Breast epithelium (tissue), 4 donors: ENCODE measurements at regions not wholly inside any gene's neighbourhood (a gene's known extent, or its start where the extent isn't known, plus 50 kb on each side); places are given as distances from the start of the nearest gene placed in this dataset.
"Not testable (repeated sequence)": the region's sequence is repeated elsewhere in the genome, so short reads cannot be mapped to it uniquely, and the experiment has no call there.

Experiments used
- DNase-seq, 2 donors: peaks; one replicate each; pipeline ENCODE4 v3.0.0-alpha.2; 2019; ENCODE audit warnings: low spot score in 2 of 2
- H3K27ac ChIP-seq, 2 donors: fragments of 200-600 bp; sonication (generic) in 1 of 2; one replicate each; pipeline ENCODE4 v1.5.1; 2016 to 2019; ENCODE audit warnings: mild to moderate bottlenecking in 1 of 2
- H3K27me3 ChIP-seq, 2 donors: fragments of 200-600 bp; sonication (generic) in 1 of 2; one replicate each; pipeline versions ENCODE4 v1.5.1 to v1.6.0; 2017 to 2019; ENCODE audit warnings: control low read depth in 1 of 2, mild to moderate bottlenecking in 1 of 2
- H3K36me3 ChIP-seq: fragments of 200-600 bp; one replicate; pipeline ENCODE4 v1.5.1; 2019
- H3K4me1 ChIP-seq, 2 donors: fragments of 200-600 bp; sonication (generic); one replicate each; pipeline ENCODE4 v1.5.1; 2016 to 2019; ENCODE audit warnings: control low read depth in 1 of 2
- H3K4me3 ChIP-seq, 3 donors: fragments of 200-600 bp; sonication (generic); 1 replicate in 2 of 3; 2 replicates in 1 of 3; pipeline ENCODE4 v1.5.1; 2016 to 2019; ENCODE audit warnings: mild to moderate bottlenecking in 3 of 3, moderate library complexity in 2 of 3
- H3K9me3 ChIP-seq, 2 donors: fragments of 200-600 bp; sonication (generic) in 1 of 2; one replicate each; pipeline ENCODE4 v1.5.1; 2016 to 2019; ENCODE audit warnings: control low read depth in 1 of 2
- POLR2A ChIP-seq: fragments of 450-650 bp; IDR thresholded peaks from one replicate; pipeline ENCODE4 v1.6.1; 2016; ENCODE audit warnings: antibody characterized with exemption, mild to moderate bottlenecking, moderate library complexity
- POLR2AphosphoS5 ChIP-seq, 3 donors: sonication (generic); formaldehyde crosslinking; IDR thresholded peaks; one replicate each; pipeline ENCODE4 v1.6.1; 2017; ENCODE audit warnings: antibody characterized with exemption in 3 of 3
- intact Hi-C: fragments of 100-400 bp; cut with DNase I; formaldehyde crosslinking; loops from one replicate; pipeline ENCODE4 v1.15.1; 2023; ENCODE audit warnings: low total_unique reads
- TF ChIP-seq, protein P1 (sequence below), 3 donors: fragments of 450-650 bp; IDR thresholded peaks; one replicate each; pipeline ENCODE4 v1.5.1; 2016 to 2017; ENCODE audit warnings: antibody characterized with exemption in 3 of 3, mild to moderate bottlenecking in 3 of 3, moderate library complexity in 3 of 3

DNA sequence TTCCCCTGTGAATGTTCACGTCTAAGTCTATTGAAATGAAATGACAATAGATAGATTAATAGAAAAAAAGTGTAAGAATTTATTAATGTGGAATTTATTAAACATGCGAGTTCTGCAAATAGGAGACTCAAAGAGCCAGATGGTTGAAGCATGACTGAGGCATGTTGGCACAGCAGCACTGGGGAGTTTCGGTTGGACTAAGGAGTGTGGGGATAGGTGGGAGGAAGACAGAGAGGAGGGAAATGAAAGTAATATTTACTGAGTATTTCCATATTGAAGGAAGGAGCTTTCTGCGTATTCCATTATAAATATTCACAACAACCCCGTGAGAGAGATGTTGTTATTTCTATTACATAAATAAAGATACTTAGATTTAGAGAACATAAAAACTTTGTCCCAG is 79.5 kb upstream of the ZNF644 start:
- intact Hi-C loops = no loop called here
- no peak overlapping the region for H3K4me3 ChIP-seq
- no peak for DNase-seq
- H3K27me3 ChIP-seq = no peaks in the 10 kb centered on the region
- H3K9me3 ChIP-seq = no peaks in the 10 kb centered on the region
- H3K36me3 ChIP-seq = no peaks in the 10 kb centered on the region
- H3K4me1 ChIP-seq = no peaks in the 10 kb centered on the region
- no peak overlapping the region for H3K27ac ChIP-seq
- TF ChIP-seq POLR2A (no peak), POLR2AphosphoS5 (IDR thresholded peaks at IDR 0.05) (no peak)
- TF ChIP-seq, protein P1, sequence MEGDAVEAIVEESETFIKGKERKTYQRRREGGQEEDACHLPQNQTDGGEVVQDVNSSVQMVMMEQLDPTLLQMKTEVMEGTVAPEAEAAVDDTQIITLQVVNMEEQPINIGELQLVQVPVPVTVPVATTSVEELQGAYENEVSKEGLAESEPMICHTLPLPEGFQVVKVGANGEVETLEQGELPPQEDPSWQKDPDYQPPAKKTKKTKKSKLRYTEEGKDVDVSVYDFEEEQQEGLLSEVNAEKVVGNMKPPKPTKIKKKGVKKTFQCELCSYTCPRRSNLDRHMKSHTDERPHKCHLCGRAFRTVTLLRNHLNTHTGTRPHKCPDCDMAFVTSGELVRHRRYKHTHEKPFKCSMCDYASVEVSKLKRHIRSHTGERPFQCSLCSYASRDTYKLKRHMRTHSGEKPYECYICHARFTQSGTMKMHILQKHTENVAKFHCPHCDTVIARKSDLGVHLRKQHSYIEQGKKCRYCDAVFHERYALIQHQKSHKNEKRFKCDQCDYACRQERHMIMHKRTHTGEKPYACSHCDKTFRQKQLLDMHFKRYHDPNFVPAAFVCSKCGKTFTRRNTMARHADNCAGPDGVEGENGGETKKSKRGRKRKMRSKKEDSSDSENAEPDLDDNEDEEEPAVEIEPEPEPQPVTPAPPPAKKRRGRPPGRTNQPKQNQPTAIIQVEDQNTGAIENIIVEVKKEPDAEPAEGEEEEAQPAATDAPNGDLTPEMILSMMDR (IDR thresholded peaks at IDR 0.05) = no peak

DNA sequence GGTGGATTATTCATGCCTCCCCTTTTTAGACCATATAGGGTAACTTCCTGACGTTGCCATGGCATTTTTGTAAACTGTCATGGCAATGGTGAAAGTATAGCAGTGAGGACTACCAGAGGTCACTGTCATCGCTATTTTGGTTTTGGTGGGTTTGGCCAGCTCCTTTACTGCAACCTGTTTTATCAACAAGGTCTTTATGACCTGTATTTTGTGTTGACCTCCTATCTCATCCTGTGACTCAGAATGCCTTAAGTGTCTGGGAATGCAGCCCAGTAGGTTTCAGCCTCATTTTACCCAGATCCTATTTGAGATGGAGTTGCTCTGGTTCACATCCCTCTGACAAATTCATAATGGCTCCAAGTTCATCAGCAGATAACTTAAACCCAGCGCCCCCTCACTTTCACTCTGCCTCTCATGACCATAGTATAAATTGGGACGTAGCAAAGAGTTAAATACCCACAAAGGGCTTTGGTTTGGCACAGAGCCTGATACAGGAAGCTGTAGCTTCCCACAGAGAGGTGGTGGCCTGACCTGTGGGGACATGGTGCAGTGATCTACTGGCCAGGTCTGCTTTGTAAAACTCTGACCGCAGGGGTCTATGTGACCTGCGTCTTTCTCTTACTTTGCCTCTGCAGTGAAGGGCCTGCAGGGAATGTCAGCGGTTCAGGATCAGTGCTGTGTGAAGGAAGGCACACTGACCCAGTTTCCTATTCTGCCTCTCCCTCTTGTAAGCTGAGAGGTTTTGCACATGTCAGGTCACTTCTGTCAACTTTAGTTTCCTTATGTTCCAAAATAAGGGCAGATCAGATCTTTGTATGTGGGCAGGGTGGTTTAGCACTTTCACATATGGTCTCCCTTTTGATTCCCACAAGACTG is 78.1 kb upstream of the ZNF644 start:
- peak overlapping the region; percentile 39 to 67 for H3K27ac ChIP-seq
- no peak overlapping the region for H3K4me3 ChIP-seq
- no peaks in the 10 kb centered on the region for H3K4me1 ChIP-seq
- intact Hi-C loops = loop anchor here (10.0 kb wide), 1 partner anchor 495 kb away; no protein-coding TSS in a partner anchor
- H3K27me3 ChIP-seq = no peaks in the 10 kb centered on the region
- H3K36me3 ChIP-seq = no peaks in the 10 kb centered on the region
- DNase-seq = no peak
- no peaks in the 10 kb centered on the region for H3K9me3 ChIP-seq
- TF ChIP-seq, protein P1 (IDR thresholded peaks at IDR 0.05) = no peak
- no peak for TF ChIP-seq POLR2A
- no peak for TF ChIP-seq POLR2AphosphoS5 (IDR thresholded peaks at IDR 0.05)

DNA sequence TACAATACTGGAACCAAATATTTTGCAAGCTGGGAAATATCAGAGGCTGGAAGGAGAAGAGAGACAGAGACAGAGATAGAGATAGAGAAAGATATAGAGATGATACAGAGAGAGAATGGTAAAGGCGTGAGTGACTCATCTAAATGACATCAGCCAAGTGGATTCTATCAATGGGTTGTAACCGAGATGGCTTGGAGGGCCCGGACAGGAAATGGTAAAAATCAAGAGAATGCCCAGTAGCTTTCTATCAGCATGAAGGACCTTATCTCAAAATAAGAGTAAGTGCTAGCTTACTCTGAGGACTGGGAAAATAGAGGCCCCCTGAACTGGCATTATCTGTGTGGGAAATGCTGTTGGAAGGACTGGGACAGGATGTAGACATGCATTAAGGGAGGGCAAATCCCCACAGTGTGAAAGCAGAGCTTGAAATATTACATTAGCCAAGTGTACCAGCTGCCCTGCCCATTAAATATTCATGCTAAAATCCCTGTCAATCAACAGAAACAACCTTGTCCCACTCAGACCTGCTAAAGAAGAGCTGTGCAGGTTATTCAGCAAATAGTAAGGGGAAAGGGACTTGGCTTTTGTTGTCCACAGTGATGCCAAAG is 76.6 kb upstream of the ZNF644 start:
- peak overlapping the region in 1 of 2 donors; percentile 67 for H3K27ac ChIP-seq
- TF ChIP-seq POLR2A = no peak
- TF ChIP-seq, protein P1 (IDR thresholded peaks at IDR 0.05) = no peak
- TF ChIP-seq POLR2AphosphoS5 (IDR thresholded peaks at IDR 0.05) = no peak
- H3K4me1 ChIP-seq = no peaks in the 10 kb centered on the region
- no peak for DNase-seq
- no peaks in the 10 kb centered on the region for H3K27me3 ChIP-seq
- H3K9me3 ChIP-seq = no peaks in the 10 kb centered on the region
- no peaks in the 10 kb centered on the region for H3K36me3 ChIP-seq
- no peak overlapping the region for H3K4me3 ChIP-seq
- intact Hi-C loops = loop anchor here (10.0 kb wide), 1 partner anchor 494 kb away; no protein-coding TSS in a partner anchor

DNA sequence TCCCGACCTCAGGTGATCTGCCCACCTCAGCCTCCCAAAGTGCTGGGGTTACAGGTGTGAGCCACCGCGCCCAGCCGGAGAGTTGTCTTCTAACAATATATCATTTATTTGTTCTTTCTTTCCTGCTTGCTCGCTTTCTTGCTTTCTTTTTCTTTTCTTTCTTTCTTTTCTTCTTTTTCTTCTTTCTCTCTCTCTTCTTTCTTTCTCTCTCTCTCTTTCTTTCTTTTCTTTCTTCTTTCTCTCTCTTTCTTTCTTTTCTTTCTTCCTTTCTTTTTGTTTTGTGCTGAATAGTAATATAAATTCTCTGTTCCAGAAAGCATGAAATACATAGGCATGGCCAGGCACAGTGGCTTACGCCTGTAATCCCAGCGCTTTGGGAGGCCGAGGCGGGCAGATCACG is 73.5 kb upstream of the ZNF644 start:
- not testable (repeated sequence) for H3K36me3 ChIP-seq

DNA sequence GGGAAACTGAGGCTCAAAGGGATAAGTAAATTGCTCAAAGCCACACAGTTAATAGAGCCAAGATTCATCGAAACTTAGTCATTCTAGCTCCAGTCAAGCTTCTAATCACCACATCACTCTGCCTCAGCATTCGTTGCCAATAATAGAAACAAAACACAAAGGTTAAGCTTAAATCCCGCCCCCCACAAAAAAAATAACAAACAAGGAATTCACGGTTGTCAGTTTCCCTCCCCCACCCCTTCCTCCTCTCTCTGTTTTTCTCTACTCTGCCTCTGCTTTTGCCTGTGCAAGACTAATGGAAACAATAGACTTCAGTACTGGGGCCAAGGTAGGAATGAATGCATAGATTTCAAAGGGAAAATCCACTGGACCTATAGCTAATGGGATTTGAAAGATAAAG is 70.7 kb upstream of the ZNF644 start:
- Histone ChIP-seq H3K36me3 (no peaks in the 10 kb centered on the region), H3K27me3 (no peaks in the 10 kb centered on the region), H3K9me3 (peaks cover 0 to 4% of the 10 kb centered on the region in 2 donors), H3K4me3 (peak overlapping the region in 1 of 3 donors; percentile 26), H3K4me1 (no peaks in the 10 kb centered on the region), H3K27ac (peak overlapping the region; percentile 75 to 88)
- DNase-seq = no peak
- TF ChIP-seq POLR2A = no peak
- TF ChIP-seq, protein P1 (IDR thresholded peaks at IDR 0.05) = no peak
- no peak for TF ChIP-seq POLR2AphosphoS5 (IDR thresholded peaks at IDR 0.05)
- intact Hi-C loops = loop anchor here (10.0 kb wide), 1 partner anchor 488 kb away; no protein-coding TSS in a partner anchor

More for the DNA sequence above, 73.5 kb upstream of the ZNF644 start:
- H3K27ac ChIP-seq, H3K4me3 ChIP-seq, H3K4me1 ChIP-seq, H3K27me3 ChIP-seq, H3K9me3 ChIP-seq, DNase-seq: not testable (repeated sequence)
- intact Hi-C loops = loop anchor here (10.0 kb wide), 1 partner anchor 491 kb away; no protein-coding TSS in a partner anchor
